A673 (cell line): ENCODE measurements at regions not wholly inside any gene's neighbourhood (a gene's known extent, or its start where the extent isn't known, plus 50 kb on each side); places are given as distances from the start of the nearest gene placed in this dataset.
"Not testable (repeated sequence)": the region's sequence is repeated elsewhere in the genome, so short reads cannot be mapped to it uniquely, and the experiment has no call there.

ENCODE experiments used
- EZH2 ChIP-seq: fragments of 200-600 bp; sonication (generic); IDR thresholded peaks from 2 replicates; pipeline ENCODE4 v1.6.1; 2017; ENCODE audit warnings: borderline replicate concordance, low read depth, mild to moderate bottlenecking, mixed read lengths, antibody characterized with exemption, low read length; ENCODE audit not compliant: poor library complexity, severe bottlenecking
- TF ChIP-seq, protein P1 (sequence below): fragments of 300-800, 200-600 bp; sonication (generic); conservative IDR thresholded peaks from 2 replicates; pipeline ENCODE4 v1.5.1; 2017; ENCODE audit warnings: low read depth, mild to moderate bottlenecking, antibody characterized with exemption, low read length, moderate library complexity, mixed read lengths

DNA sequence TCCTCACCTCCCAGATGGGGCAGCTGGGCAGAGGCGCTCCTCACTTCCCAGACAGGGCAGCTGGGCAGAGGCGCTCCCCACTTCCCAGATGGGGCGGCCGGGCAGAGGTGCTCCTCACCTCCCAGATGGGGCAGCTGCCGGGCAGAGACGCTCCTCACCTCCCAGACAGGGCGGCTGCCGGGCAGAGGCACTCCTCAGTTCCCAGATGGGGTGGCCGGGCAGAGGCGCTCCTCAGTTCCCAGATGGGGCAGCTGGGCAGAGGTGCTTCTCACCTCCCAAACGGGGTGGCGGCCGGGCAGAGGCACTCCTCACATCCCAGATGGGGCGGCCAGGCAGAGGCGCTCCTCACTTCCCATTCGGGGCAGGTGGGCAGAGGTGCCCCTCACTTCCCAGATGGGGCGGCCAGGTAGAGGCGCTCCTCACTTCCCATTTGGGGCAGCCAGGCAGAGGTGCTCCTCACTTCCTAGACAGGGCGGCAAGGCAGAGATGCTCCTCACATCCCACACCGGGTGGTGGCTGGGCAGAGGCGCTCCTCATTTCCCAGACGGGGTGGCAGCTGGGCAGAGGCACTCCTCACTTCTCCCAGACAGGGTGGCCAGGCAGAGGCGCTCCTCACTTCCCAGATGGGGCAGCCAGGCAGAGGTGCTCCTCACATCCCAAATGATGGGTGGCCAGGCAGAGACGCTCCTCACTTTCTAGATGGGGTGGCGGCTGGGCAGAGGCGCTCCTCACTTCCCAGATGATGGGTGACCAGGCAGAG is 668.1 kb downstream of the NUP35 start:
- TF ChIP-seq, protein P1, sequence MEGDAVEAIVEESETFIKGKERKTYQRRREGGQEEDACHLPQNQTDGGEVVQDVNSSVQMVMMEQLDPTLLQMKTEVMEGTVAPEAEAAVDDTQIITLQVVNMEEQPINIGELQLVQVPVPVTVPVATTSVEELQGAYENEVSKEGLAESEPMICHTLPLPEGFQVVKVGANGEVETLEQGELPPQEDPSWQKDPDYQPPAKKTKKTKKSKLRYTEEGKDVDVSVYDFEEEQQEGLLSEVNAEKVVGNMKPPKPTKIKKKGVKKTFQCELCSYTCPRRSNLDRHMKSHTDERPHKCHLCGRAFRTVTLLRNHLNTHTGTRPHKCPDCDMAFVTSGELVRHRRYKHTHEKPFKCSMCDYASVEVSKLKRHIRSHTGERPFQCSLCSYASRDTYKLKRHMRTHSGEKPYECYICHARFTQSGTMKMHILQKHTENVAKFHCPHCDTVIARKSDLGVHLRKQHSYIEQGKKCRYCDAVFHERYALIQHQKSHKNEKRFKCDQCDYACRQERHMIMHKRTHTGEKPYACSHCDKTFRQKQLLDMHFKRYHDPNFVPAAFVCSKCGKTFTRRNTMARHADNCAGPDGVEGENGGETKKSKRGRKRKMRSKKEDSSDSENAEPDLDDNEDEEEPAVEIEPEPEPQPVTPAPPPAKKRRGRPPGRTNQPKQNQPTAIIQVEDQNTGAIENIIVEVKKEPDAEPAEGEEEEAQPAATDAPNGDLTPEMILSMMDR: not testable (repeated sequence)
- not testable (repeated sequence) for TF ChIP-seq EZH2
